NOMO-1 treated with DMSO at 0.1 percent for 48 hours (cell line): ENCODE measurements at regions not wholly inside any gene's neighbourhood (a gene's known extent, or its start where the extent isn't known, plus 50 kb on each side); places are given as distances from the start of the nearest gene placed in this dataset.
"Not testable (repeated sequence)": the region's sequence is repeated elsewhere in the genome, so short reads cannot be mapped to it uniquely, and the experiment has no call there.

Experiments
- DNase-seq: peaks from one replicate; lab custom pipeline; 2025; ENCODE audit not compliant: unreplicated experiment; lab: John Stamatoyannopoulos, UW

- no peak for DNase-seq
Observed at GRCh38 chr3:71927505-71928066, 142.6 kb upstream of the PROK2 start.

GRCh38 chr3:71926616-71927015, 141.7 kb upstream of the PROK2 start:
- DNase-seq = no peak

GRCh38 chr3:71926262-71926600, 141.3 kb upstream of the PROK2 start:
- DNase-seq = no peak

- not testable (repeated sequence) for DNase-seq
Observed at GRCh38 chr3:71925511-71926261, 140.7 kb upstream of the PROK2 start.

- no peak for DNase-seq
Observed at GRCh38 chr3:71924721-71925120, 139.8 kb upstream of the PROK2 start.

GRCh38 chr3:71921036-71921435, 136.1 kb upstream of the PROK2 start:
- DNase-seq = no peak

- DNase-seq = no peak
Observed at GRCh38 chr3:71919572-71919971, 134.6 kb upstream of the PROK2 start.

GRCh38 chr3:71917545-71917944, 132.6 kb upstream of the PROK2 start:
- peak; percentile 48 for DNase-seq

GRCh38 chr3:71916747-71917369, 131.9 kb upstream of the PROK2 start:
- no peak for DNase-seq

- DNase-seq = no peak
Observed at GRCh38 chr3:71912839-71913495, 128.0 kb upstream of the PROK2 start.

GRCh38 chr3:71910108-71910507, 125.2 kb upstream of the PROK2 start:
- DNase-seq = no peak

GRCh38 chr3:71907996-71908395, 123.0 kb upstream of the PROK2 start:
- DNase-seq = no peak

- DNase-seq = peak; percentile 72
Observed at GRCh38 chr3:71906976-71907375, 122.0 kb upstream of the PROK2 start.

- DNase-seq = peak; percentile 96
Observed at GRCh38 chr3:71905426-71905825, 120.5 kb upstream of the PROK2 start.

GRCh38 chr3:71903936-71904335, 119.0 kb upstream of the PROK2 start:
- DNase-seq = no peak

- DNase-seq = peak; percentile 14
Observed at GRCh38 chr3:71903112-71903495, 118.2 kb upstream of the PROK2 start.

GRCh38 chr3:71902258-71903111, 117.5 kb upstream of the PROK2 start:
- DNase-seq = no peak

- no peak for DNase-seq
Observed at GRCh38 chr3:71901645-71902044, 116.7 kb upstream of the PROK2 start.

- no peak for DNase-seq
Observed at GRCh38 chr3:71900057-71900456, 115.1 kb upstream of the PROK2 start.

- no peak for DNase-seq
Observed at GRCh38 chr3:71896751-71897150, 111.8 kb upstream of the PROK2 start.
